Calu3 (cell line): ENCODE measurements at regions not wholly inside any gene's neighbourhood (a gene's known extent, or its start where the extent isn't known, plus 50 kb on each side); places are given as distances from the start of the nearest gene placed in this dataset.

ENCODE experiments used
- BruUV-seq: library from RNA; stranded (reverse); fragments of 400-500 nt; replicated peaks from 2 replicates; lab custom pipeline; 2021; lab: Mats Ljungman, UMichigan
- CTCF ChIA-PET: fragments of 300-600 bp; sonication (Branson Sonifier 250); formaldehyde crosslinking; loops from one replicate; lab custom pipeline; 2022; ENCODE audit warnings: antibody characterized with exemption; lab: Charles Lee
- DNase-seq: peaks from one replicate; pipeline ENCODE4 v3.0.0; 2022
- H3K27ac Mint-ChIP-seq: one replicate; pipeline ENCODE4 v1.8.0; 2022; ENCODE audit warnings: mixed read lengths; ENCODE audit not compliant: unreplicated experiment
- H3K27me3 Mint-ChIP-seq: one replicate; pipeline ENCODE4 v1.8.0; 2022; ENCODE audit warnings: mixed read lengths; ENCODE audit not compliant: unreplicated experiment
- H3K36me3 Mint-ChIP-seq: one replicate; pipeline ENCODE4 v1.8.0; 2022; ENCODE audit warnings: mild to moderate bottlenecking, moderate library complexity, mixed read lengths; ENCODE audit not compliant: insufficient read depth, unreplicated experiment
- H3K4me1 Mint-ChIP-seq: one replicate; pipeline ENCODE4 v1.8.0; 2022; ENCODE audit warnings: mild to moderate bottlenecking, low read depth, mixed read lengths; ENCODE audit not compliant: unreplicated experiment
- H3K4me3 Mint-ChIP-seq: one replicate; pipeline ENCODE4 v1.8.0; 2022; ENCODE audit warnings: mild to moderate bottlenecking, low read depth, moderate library complexity, mixed read lengths; ENCODE audit not compliant: unreplicated experiment
- H3K9me3 Mint-ChIP-seq: one replicate; pipeline ENCODE4 v1.8.0; 2022; ENCODE audit warnings: low read depth, mixed read lengths; ENCODE audit not compliant: unreplicated experiment
- CTCF ChIP-seq: fragments of 200-600 bp; IDR thresholded peaks from one replicate; pipeline ENCODE4 v1.8.0; 2022; ENCODE audit warnings: antibody characterized with exemption; ENCODE audit not compliant: unreplicated experiment
- intact Hi-C: fragments of 100-400 bp; cut with micrococcal nuclease; formaldehyde crosslinking; loops from one replicate; pipeline ENCODE4 v1.10.0; 2022; ENCODE audit not compliant: unreplicated experiment

- CTCF ChIA-PET, result no interaction called here
- H3K27ac Mint-ChIP-seq, result no peak overlapping the region
- no peaks in the 10 kb centered on the region for H3K27me3 Mint-ChIP-seq
- H3K9me3 Mint-ChIP-seq, result peaks cover 5% of the 10 kb centered on the region
- intact Hi-C loops, result no loop called here
- TF ChIP-seq CTCF, result no peak
- no peaks in the 10 kb centered on the region for H3K36me3 Mint-ChIP-seq
- no peak for DNase-seq
- no peak overlapping the region for H3K4me3 Mint-ChIP-seq
- H3K4me1 Mint-ChIP-seq, result no peaks in the 10 kb centered on the region
- BruUV-seq, result no TSS peak
Observed at GRCh38 chr9:30799527-30800101, 1584.8 kb upstream of the ACO1 start.

GRCh38 chr9:30800421-30800820 is 1584.0 kb upstream of the ACO1 start:
- H3K27me3 Mint-ChIP-seq, result no peaks in the 10 kb centered on the region
- BruUV-seq, result no TSS peak
- H3K27ac Mint-ChIP-seq, result no peak overlapping the region
- intact Hi-C loops, result no loop called here
- H3K4me3 Mint-ChIP-seq, result no peak overlapping the region
- peaks cover 5% of the 10 kb centered on the region for H3K9me3 Mint-ChIP-seq
- CTCF ChIA-PET, result no interaction called here
- no peak for TF ChIP-seq CTCF
- DNase-seq, result no peak
- H3K4me1 Mint-ChIP-seq, result no peaks in the 10 kb centered on the region
- H3K36me3 Mint-ChIP-seq, result no peaks in the 10 kb centered on the region

GRCh38 chr9:30812821-30813220 is 1571.6 kb upstream of the ACO1 start:
- CTCF ChIA-PET, result no interaction called here
- BruUV-seq, result no TSS peak
- Mint-ChIP-seq H3K4me1 (no peaks in the 10 kb centered on the region), H3K27ac (no peak overlapping the region), H3K9me3 (no peaks in the 10 kb centered on the region), H3K36me3 (no peaks in the 10 kb centered on the region), H3K4me3 (no peak overlapping the region), H3K27me3 (no peaks in the 10 kb centered on the region)
- no peak for DNase-seq
- no peak for TF ChIP-seq CTCF
- intact Hi-C loops, result no loop called here

GRCh38 chr9:30815585-30815984 is 1568.9 kb upstream of the ACO1 start:
- H3K27me3 Mint-ChIP-seq, result no peaks in the 10 kb centered on the region
- no peak for DNase-seq
- no peak overlapping the region for H3K4me3 Mint-ChIP-seq
- intact Hi-C loops, result no loop called here
- no peaks in the 10 kb centered on the region for H3K4me1 Mint-ChIP-seq
- no peaks in the 10 kb centered on the region for H3K9me3 Mint-ChIP-seq
- TF ChIP-seq CTCF, result no peak
- CTCF ChIA-PET, result no interaction called here
- H3K27ac Mint-ChIP-seq, result no peak overlapping the region
- H3K36me3 Mint-ChIP-seq, result no peaks in the 10 kb centered on the region
- BruUV-seq, result no TSS peak
